ENCODE measurements at regions not wholly inside any gene's neighbourhood (a gene's known extent, or its start where the extent isn't known, plus 50 kb on each side); places are given as distances from the start of the nearest gene placed in this dataset.
"Not testable (repeated sequence)": the region's sequence is repeated elsewhere in the genome, so short reads cannot be mapped to it uniquely, and the experiment has no call there.

DNA sequence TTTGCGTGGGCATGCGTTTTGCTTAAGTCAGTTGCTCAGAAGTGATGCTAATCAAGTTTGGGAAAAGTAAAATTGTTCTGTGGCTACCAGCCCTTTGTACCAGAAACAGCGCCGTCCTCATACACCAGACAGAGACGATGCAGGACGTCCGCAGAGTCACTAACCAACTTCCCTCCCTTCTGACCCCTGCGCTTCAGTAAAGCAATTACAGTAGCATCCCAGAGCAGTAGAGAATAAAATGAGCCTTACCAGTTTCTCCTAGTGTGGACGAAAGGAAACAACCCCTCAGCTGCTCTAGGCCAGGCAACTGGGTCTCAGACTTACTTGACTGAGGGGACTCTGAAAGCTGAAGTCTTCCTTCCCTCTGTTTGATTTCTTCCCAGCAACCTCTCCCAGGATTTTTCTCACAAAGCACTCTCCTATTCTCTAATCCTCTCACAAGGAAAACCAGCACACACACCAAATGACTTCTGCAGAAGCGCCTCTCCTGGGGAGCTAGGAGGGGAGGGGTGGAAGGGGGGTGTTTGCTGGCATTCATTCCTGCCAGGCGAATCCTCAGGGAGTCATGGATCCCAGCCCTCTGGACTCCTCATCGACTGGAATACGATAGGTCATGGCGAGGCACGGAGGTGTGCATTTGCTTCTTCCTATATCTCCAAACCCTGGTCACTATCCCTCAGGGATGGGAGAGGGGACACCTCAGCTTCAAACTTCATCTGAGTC, 56.0 kb upstream of the MID1 start:
- DNase-seq (ENCODE audit: low read depth), result no peak

- DNase-seq (ENCODE audit: low read depth), result no peak
Observed at GRCh38 chrX:10677490-10677889, 57.1 kb upstream of the MID1 start.

- DNase-seq (ENCODE audit: low read depth), result no peak
Observed at GRCh38 chrX:10679387-10679786, 59.0 kb upstream of the MID1 start.

DNA sequence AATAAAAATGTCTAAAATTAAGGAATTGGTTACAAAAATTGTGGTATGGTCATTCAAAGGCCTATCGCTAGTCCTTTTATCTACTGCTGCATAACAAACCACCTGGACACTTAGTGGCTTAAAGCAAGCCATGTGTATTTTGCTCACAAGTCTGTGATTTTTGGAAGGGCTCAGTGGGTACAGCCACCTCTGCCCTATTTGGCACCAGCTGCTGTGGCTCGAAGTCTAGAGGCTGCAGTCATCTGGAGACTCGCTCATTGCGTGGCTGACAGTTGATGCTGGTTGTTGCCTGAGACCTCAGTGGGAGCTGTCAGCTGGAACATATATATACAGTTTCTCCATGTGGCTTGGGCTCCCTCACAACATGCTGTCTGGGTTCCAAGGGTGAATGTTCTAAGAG, 60.8 kb upstream of the MID1 start:
- DNase-seq (ENCODE audit: low read depth), result no peak

- not testable (repeated sequence) for DNase-seq (ENCODE audit: low read depth)
Observed at GRCh38 chrX:10683631-10684030, 63.2 kb upstream of the MID1 start.

DNA sequence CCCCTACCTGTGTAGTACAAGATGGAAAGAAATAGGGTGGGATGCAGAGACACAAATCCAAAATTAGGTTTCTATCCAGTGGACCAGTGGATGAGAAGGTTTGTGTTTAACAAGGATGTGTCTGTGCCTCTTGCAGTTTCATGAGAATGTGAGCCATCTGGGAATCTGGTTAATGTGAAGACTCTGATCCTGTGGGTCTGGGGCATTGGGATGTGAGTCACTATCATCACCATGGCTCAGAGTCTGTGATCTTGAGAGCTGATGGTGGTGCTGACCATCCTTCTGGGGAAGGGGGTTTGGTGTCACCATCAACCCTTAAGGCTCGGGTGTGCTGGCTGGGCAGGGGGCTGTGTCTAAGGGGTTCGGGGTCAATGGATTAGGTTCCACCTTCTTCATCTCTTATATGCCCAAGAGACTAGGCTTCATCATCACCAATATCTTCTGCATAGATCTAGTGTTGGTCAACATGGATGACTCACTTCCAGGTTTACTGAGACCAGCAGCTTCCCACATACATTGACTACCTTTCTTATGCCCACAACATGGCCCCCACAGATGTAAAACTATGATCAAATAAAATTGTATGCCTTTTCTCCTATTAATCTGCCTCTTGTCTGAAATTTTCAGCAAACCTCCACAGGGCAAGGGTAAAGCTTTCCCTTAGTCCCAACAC, 65.7 kb upstream of the MID1 start:
- peak; percentile 71 for DNase-seq (ENCODE audit: low read depth)

GRCh38 chrX:10691751-10692150, 71.4 kb upstream of the MID1 start:
- not testable (repeated sequence) for DNase-seq (ENCODE audit: low read depth)

- DNase-seq (ENCODE audit: low read depth), result no peak
Observed at GRCh38 chrX:10697616-10698317, 77.4 kb upstream of the MID1 start.

- no peak for DNase-seq (ENCODE audit: low read depth)
Observed at GRCh38 chrX:10698318-10698640, 77.9 kb upstream of the MID1 start.

DNA sequence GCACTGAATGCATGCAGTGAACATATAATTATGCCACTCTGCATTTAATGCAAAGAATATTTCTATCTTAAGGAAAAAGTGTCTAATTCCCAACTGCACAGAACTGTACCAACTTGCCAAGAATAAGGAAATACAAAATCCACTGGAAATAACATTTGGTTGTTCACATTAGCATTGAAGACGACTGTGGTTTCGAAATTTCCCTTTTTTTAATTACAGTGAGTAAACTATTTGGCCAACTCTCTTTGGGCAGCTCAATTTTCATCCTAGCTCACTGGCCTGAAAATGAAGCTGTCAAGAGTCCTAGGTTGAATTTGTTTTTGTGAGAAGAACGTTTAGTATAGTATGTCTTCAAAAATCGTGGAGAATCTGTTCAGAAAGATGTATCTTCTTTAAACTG, 81.6 kb upstream of the MID1 start:
- DNase-seq (ENCODE audit: low read depth), result no peak

DNA sequence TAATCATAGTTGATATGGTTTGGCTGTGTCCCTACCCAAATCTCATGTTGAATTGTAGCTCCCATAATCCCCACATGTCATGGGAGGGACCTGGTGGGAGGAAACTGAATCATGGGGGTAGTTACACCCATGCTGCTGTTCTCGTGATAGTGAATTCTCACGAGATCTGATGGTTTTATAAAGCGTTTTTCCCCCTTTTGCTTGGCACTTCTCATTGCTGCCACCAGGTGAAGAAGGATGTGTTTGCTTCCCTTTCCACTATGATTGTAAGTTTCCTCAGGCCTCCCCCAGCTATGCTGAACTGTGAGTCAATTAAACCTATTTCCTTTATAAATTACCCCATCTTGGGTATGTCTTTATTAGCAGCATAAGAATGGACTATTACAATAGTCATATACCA, 86.0 kb upstream of the MID1 start:
- not testable (repeated sequence) for DNase-seq (ENCODE audit: low read depth)

- DNase-seq (ENCODE audit: low read depth), result no peak
Observed at GRCh38 chrX:10707773-10708172, 87.4 kb upstream of the MID1 start.

- DNase-seq (ENCODE audit: low read depth), result no peak
Observed at GRCh38 chrX:10709276-10709675, 88.9 kb upstream of the MID1 start.

- DNase-seq (ENCODE audit: low read depth), result no peak
Observed at GRCh38 chrX:10714531-10714930, 94.1 kb upstream of the MID1 start.

- DNase-seq (ENCODE audit: low read depth), result peak; percentile 42
Observed at GRCh38 chrX:10722851-10723250, 102.5 kb upstream of the MID1 start.

DNA sequence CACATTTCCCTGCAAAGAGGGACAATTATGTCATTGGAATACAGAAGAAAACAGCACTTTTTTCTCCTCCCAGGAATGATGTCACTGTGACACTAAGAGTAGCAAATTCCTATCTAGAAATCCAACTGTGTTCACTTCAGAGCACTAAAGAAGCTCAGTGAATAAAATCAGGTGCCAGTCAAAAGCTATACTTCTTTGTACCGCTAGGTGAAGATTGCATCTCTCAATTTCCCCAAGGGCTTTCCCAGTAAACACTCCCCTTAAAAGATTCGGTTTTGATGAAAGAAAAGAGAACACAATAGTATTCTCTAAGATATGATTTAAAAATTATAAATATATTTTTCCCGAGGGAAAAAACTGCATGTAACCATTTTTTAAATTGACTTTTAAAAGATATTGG, 104.7 kb upstream of the MID1 start:
- DNase-seq (ENCODE audit: low read depth), result peak; percentile 3

- DNase-seq (ENCODE audit: low read depth), result peak; percentile 53
Observed at GRCh38 chrX:10726647-10727046, 106.3 kb upstream of the MID1 start.

DNA sequence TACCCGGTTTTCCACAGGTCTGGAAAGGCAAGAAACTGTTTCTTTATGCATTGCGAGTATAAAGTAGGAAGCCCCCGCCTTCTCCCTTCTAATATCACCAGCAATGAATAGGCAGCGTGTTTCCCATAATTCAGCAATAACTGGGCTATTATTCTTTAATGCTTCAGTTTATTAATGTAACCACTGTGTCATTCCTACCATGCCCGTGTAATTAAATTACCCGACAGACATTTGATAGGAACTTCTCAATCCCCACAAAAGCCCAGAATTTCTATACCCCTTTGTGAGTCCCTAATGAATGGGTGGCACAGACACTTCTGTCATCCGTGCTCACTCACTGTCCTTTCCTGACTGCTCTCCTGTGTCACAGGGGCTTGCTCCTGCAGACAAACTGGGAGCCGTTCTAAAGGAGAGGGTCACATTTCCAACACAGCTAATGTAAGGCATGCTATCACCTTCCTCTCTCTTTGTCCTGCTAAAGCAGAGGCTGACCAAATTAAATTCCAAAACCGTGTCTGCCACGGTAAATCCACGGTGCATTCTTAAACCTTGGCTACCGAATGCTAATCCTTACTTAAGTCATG, 108.5 kb upstream of the MID1 start:
- DNase-seq (ENCODE audit: low read depth), result no peak

DNA sequence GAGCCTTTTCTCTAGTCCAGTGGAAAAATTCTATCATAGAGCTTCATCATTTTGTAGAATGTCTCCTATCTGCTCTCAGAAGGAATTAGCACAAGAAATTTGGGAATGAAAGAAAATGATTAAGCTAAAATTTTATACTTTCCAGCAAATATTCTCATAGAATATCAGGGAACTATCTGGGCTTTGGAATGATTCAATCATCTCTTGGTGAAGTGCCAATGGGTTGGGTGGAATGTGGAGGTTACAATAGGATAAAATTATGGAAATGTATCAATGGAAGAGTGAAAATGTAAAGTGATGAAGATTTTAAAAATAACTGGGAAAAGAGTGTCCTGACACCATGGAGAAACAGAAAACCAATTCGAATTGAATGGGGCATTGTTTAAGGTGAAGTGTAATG, 119.0 kb upstream of the MID1 start:
- no peak for DNase-seq (ENCODE audit: low read depth)

GRCh38 chrX:10741003-10741402, 120.6 kb upstream of the MID1 start:
- no peak for DNase-seq (ENCODE audit: low read depth)

DNA sequence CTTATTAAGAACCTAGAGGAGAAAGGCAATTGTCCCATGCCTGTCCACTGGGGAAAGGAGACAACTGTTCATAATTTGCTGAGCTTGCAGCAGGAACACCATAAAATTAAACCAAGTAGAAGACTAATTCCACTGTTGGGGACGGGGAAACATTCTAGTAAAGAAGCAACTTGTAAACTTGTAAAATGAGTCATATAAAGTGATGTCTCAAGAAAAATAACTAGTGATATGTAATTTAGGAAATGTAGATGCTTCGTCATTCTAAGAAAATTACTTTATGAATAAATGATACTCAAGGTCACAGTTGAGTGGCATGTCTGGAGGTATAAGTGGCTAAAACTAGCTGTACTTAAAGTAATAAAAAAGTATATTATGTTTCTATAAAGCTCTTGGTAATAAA, 121.2 kb upstream of the MID1 start:
- DNase-seq (ENCODE audit: low read depth), result no peak

GRCh38 chrX:10743476-10743875, 123.1 kb upstream of the MID1 start:
- no peak for DNase-seq (ENCODE audit: low read depth)
